ENCODE measurements at regions not wholly inside any gene's neighbourhood (a gene's known extent, or its start where the extent isn't known, plus 50 kb on each side); places are given as distances from the start of the nearest gene placed in this dataset.

DNA sequence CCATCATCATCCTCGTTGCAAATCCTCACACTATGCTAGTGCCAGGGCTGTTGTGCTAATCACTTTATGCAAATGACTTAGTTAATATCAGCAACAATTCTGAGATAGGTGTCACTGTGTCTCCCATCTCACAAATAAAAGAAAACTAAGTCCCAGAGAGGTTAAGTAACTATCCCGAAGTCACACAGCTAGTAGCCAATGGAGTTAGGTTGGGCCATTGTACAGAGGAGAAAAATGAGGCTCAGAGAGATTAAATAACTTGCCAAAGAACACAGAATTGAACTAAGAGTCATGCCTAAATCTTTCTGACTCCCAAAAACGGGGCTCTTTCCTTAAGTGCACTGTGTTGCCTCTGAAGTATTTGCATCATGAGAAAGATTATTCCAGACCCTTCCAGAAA is 146.4 kb downstream of the MIS18A start:
- no peak overlapping the region for H3K4me3 ChIP-seq (ENCODE audit: low read depth, low read length)
- no peak for TF ChIP-seq CTCF (IDR thresholded peaks at IDR 0.05; ENCODE audit: control insufficient read depth, extremely low read depth, insufficient read depth)
- no peak for DNase-seq (ENCODE audit: low read depth)

- H3K4me3 ChIP-seq (ENCODE audit: low read depth, low read length), result no peak overlapping the region
- DNase-seq (ENCODE audit: low read depth), result no peak
- no peak for TF ChIP-seq CTCF (IDR thresholded peaks at IDR 0.05; ENCODE audit: control insufficient read depth, extremely low read depth, insufficient read depth)
Observed at GRCh38 chr21:32131960-32132359, 146.9 kb downstream of the MIS18A start.

GRCh38 chr21:32131164-32131563 is 147.7 kb downstream of the MIS18A start:
- H3K4me3 ChIP-seq (ENCODE audit: low read depth, low read length), result no peak overlapping the region
- no peak for DNase-seq (ENCODE audit: low read depth)
- no peak for TF ChIP-seq CTCF (IDR thresholded peaks at IDR 0.05; ENCODE audit: control insufficient read depth, extremely low read depth, insufficient read depth)

DNA sequence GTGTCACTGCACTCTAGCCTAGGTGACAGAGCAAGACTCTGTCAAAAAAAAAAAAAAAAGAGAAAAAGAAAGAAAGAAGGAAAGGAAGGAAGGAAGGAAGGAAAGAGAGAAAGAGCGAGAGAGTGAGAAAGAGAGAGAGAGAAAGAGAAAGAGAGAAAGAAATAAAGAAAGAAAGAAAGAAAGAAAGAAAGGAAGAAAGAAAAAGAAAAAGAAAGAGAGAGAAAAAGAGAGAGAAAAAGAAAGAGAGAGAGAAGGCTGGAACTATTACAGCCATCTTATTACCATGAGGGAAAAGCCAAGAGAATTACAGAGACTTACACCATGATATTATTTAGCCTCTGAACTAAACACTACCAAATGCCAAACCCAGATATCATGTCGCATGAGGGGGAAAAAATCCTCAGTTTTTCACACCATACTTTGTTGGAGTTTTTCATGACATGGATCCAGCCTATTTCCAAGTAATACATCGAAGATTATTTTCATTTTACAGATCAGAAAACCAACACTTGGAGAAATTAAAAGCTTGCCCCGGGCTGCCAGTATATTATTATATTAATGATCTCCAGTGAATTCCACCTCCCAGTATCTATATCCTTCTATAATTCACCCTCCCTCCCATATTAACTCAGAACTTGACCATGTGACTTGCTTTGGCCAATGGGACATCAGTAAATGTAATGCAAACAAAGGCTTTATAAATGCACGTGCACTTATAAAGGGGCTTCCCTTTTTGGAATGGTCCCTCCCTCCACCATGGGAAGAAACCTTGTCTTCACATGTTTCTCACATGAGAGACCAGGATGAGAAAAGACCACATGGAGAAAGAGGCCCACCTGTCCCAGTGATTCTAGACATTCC is 148.6 kb downstream of the MIS18A start:
- no peak for DNase-seq (ENCODE audit: low read depth)
- no peak overlapping the region for H3K4me3 ChIP-seq (ENCODE audit: low read depth, low read length)
- TF ChIP-seq CTCF (IDR thresholded peaks at IDR 0.05; ENCODE audit: control insufficient read depth, extremely low read depth, insufficient read depth), result no peak

DNA sequence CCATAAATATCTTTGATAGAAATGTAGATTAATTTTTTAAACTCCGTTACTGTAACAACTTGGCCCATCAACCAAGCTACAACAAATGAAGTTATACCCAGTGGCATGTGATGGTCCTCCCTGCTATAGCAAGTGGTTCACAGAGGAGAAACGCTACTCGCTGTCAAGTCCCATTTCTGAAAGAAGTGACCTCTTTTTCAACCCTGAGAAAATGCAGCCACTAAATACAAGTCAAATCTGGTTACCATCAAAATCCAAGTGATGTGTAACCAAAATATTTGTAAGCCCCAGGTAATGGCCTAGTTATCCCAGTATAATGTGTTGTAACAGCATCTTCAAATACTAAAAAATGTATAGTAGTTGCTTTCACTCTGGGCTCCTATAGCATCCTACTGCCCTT is 151.8 kb downstream of the MIS18A start:
- TF ChIP-seq CTCF (IDR thresholded peaks at IDR 0.05; ENCODE audit: control insufficient read depth, extremely low read depth, insufficient read depth), result no peak
- no peak for DNase-seq (ENCODE audit: low read depth)
- H3K4me3 ChIP-seq (ENCODE audit: low read depth, low read length), result no peak overlapping the region

DNA sequence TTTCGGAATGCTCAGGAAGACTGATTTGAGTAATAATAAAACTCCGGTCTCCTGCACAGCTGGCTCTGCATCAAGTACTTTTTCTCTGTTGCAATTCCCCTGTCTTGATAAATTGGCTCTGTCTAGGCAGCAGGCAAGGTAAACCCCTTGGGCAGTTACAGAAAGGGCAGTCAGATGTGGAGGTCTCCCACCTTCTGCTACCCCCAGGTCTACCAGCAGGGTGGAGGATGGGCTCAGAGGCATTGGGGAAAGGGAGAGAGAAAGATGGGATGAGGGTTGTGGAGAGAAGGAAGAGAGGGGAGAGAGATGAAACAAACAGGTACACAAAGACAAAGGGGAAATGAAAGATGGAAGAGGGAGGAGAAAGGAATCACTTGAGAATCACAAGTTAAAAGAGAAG is 156.8 kb downstream of the MIS18A start:
- no peak for DNase-seq (ENCODE audit: low read depth)
- TF ChIP-seq CTCF (IDR thresholded peaks at IDR 0.05; ENCODE audit: control insufficient read depth, extremely low read depth, insufficient read depth), result no peak
- H3K4me3 ChIP-seq (ENCODE audit: low read depth, low read length), result no peak overlapping the region

GRCh38 chr21:32120230-32120629 is 158.6 kb downstream of the MIS18A start:
- H3K4me3 ChIP-seq (ENCODE audit: low read depth, low read length), result no peak overlapping the region
- DNase-seq (ENCODE audit: low read depth), result no peak

More at GRCh38 chr21:32120230-32120629, 158.6 kb downstream of the MIS18A start:
- TF ChIP-seq CTCF (IDR thresholded peaks at IDR 0.05; ENCODE audit: control insufficient read depth, extremely low read depth, insufficient read depth), result no peak
